ENCODE measurements at regions not wholly inside any gene's neighbourhood (a gene's known extent, or its start where the extent isn't known, plus 50 kb on each side); places are given as distances from the start of the nearest gene placed in this dataset.

- TF ChIP-seq POLR2AphosphoS5 (IDR thresholded peaks at IDR 0.05), result no peak
- no peak for TF ChIP-seq CTCF (IDR thresholded peaks at IDR 0.05)
- no peak for TF ChIP-seq POLR2A (IDR thresholded peaks at IDR 0.05; ENCODE audit: low read depth)
- TF ChIP-seq EP300 (IDR thresholded peaks at IDR 0.05), result no peak
Measured at GRCh38 chr1:95888941-95889390, 655.0 kb downstream of the RWDD3 start.
